Vagina (tissue), 2 donors: ENCODE measurements at regions not wholly inside any gene's neighbourhood (a gene's known extent, or its start where the extent isn't known, plus 50 kb on each side); places are given as distances from the start of the nearest gene placed in this dataset.

Source experiments
- DNase-seq, 2 donors: peaks; one replicate each; pipeline ENCODE4 v3.0.0-alpha.2; 2017; ENCODE audit errors: extremely low spot score in 2 of 2
- H3K27ac ChIP-seq: fragments of 200-600 bp; sonication (generic); one replicate; pipeline ENCODE4 v1.5.1; 2019
- H3K27me3 ChIP-seq: fragments of 200-600 bp; sonication (generic); one replicate; pipeline ENCODE4 v1.5.1; 2019
- H3K36me3 ChIP-seq, 2 donors: fragments of 200-600 bp; sonication (generic); one replicate each; pipeline ENCODE4 v1.5.1; 2017 to 2019
- H3K4me1 ChIP-seq: fragments of 200-600 bp; sonication (generic); one replicate; pipeline ENCODE4 v1.5.1; 2019
- H3K4me3 ChIP-seq, 2 donors: fragments of 200-600 bp; sonication (generic); 1 replicate in 1 of 2; 2 replicates in 1 of 2; pipeline ENCODE4 v1.5.1; 2016 to 2019
- H3K9me3 ChIP-seq: fragments of 200-600 bp; sonication (generic); one replicate; pipeline ENCODE4 v1.5.1; 2019
- POLR2A ChIP-seq, 2 donors: fragments of 450-650 bp; IDR thresholded peaks; one replicate each; pipeline ENCODE4 v1.6.1; 2017; ENCODE audit warnings: antibody characterized with exemption in 2 of 2, mild to moderate bottlenecking in 2 of 2, moderate library complexity in 2 of 2
- POLR2AphosphoS5 ChIP-seq, 2 donors: sonication (generic); formaldehyde crosslinking; IDR thresholded peaks; one replicate each; pipeline ENCODE4 v1.9.0; 2017; ENCODE audit warnings: antibody characterized with exemption in 2 of 2, mild to moderate bottlenecking in 2 of 2, low read depth in 1 of 2; ENCODE audit not compliant: insufficient read depth in 1 of 2
- intact Hi-C: fragments of 100-400 bp; cut with DNase I; formaldehyde crosslinking; loops from one replicate; pipeline ENCODE4 v1.15.1; 2023
- TF ChIP-seq, protein P1 (sequence below), 3 experiments: fragments of 450-650 bp in 2 of 3; fragments of 200-600 bp in 1 of 3; sonication (generic) in 1 of 3; IDR thresholded peaks; one replicate each; pipeline ENCODE4 v1.5.1; 2017 to 2019; ENCODE audit warnings: antibody characterized with exemption in 3 of 3, mild to moderate bottlenecking in 2 of 3, moderate library complexity in 2 of 3

DNA sequence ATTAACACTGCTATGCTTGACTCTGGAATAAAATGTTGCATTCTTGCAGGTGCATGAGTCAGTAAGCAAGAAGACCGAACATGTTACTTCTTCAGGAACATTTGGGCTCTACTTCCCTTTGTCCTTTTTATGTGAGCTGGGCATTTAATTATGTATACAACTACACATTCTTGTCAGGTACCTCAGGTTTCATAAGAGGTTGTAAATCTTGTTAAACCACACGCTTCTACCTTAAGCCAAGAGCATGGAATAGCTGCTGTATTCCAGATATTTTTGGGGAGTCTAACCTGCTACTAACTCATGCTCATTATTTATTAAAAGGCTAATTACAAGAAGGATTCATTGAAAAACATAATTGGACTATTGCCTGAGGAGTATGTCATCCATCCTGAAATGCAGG, 414.2 kb upstream of the KLF6 start:
- H3K36me3 ChIP-seq: no peaks in the 10 kb centered on the region
- no peak overlapping the region for H3K27ac ChIP-seq
- H3K4me3 ChIP-seq: no peak overlapping the region
- peak in 1 of 2 donors; percentile 74 for TF ChIP-seq POLR2AphosphoS5 (IDR thresholded peaks at IDR 0.05; ENCODE audit: insufficient read depth in 1 of 2, low read depth in 1 of 2)
- TF ChIP-seq, protein P1, sequence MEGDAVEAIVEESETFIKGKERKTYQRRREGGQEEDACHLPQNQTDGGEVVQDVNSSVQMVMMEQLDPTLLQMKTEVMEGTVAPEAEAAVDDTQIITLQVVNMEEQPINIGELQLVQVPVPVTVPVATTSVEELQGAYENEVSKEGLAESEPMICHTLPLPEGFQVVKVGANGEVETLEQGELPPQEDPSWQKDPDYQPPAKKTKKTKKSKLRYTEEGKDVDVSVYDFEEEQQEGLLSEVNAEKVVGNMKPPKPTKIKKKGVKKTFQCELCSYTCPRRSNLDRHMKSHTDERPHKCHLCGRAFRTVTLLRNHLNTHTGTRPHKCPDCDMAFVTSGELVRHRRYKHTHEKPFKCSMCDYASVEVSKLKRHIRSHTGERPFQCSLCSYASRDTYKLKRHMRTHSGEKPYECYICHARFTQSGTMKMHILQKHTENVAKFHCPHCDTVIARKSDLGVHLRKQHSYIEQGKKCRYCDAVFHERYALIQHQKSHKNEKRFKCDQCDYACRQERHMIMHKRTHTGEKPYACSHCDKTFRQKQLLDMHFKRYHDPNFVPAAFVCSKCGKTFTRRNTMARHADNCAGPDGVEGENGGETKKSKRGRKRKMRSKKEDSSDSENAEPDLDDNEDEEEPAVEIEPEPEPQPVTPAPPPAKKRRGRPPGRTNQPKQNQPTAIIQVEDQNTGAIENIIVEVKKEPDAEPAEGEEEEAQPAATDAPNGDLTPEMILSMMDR (IDR thresholded peaks at IDR 0.05): no peak
- H3K9me3 ChIP-seq: no peaks in the 10 kb centered on the region
- H3K4me1 ChIP-seq: peaks cover 45% of the 10 kb centered on the region
- H3K27me3 ChIP-seq: no peaks in the 10 kb centered on the region
- intact Hi-C loops: no loop called here
- DNase-seq: no peak

DNA sequence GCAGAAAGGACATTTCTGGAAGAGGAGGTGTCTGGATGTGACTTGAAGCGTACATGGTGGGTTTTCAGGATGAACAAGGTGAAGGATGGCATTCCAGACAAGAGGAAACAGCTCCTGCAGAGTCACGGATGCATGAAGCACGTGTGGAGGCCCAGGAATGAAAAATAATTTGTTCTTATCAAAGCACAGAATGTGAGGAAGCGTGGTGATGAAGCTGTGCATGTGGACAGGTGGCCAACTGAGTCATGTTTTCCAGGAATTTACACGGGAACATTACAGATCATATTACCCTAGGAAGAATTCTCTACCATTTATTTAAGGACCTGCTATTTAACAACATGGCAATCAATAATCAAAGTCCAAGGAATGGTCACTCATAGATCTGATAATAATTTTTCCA, 413.2 kb upstream of the KLF6 start:
- intact Hi-C loops: no loop called here
- Histone ChIP-seq H3K27ac (no peak overlapping the region), H3K9me3 (no peaks in the 10 kb centered on the region), H3K36me3 (no peaks in the 10 kb centered on the region), H3K4me3 (no peak overlapping the region), H3K27me3 (no peaks in the 10 kb centered on the region), H3K4me1 (peaks cover 45% of the 10 kb centered on the region)
- DNase-seq: no peak
- TF ChIP-seq, protein P1 (IDR thresholded peaks at IDR 0.05): no peak
- TF ChIP-seq POLR2A (IDR thresholded peaks at IDR 0.05): no peak
- TF ChIP-seq POLR2AphosphoS5 (IDR thresholded peaks at IDR 0.05; ENCODE audit: insufficient read depth in 1 of 2, low read depth in 1 of 2): no peak

DNA sequence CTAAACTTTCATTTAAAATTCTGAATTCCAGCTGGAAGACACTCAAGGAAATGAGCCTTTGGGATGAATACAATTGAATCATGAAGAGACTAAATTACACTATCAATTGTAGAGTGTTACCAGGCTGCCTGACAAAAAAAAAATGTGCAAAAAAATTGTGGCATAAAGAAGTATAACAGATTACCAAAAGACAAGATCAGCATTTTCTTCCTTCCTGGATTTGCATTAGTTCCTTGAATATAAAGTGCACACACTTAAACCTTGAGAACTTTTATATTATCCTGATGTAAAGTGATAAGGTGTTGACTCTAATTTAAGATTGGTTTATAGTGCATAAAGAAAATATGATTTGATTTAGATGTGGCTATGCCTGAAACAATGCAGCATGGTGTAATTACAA, 412.7 kb upstream of the KLF6 start:
- TF ChIP-seq POLR2AphosphoS5 (IDR thresholded peaks at IDR 0.05; ENCODE audit: insufficient read depth in 1 of 2, low read depth in 1 of 2) (no peak), POLR2A (IDR thresholded peaks at IDR 0.05) (no peak)
- TF ChIP-seq, protein P1 (IDR thresholded peaks at IDR 0.05): no peak
- H3K36me3 ChIP-seq: no peaks in the 10 kb centered on the region
- H3K9me3 ChIP-seq: no peaks in the 10 kb centered on the region
- DNase-seq: no peak
- peaks cover 40% of the 10 kb centered on the region for H3K4me1 ChIP-seq
- no peaks in the 10 kb centered on the region for H3K27me3 ChIP-seq
- H3K27ac ChIP-seq: peak overlapping the region; percentile 62
- intact Hi-C loops: no loop called here
- no peak overlapping the region for H3K4me3 ChIP-seq

DNA sequence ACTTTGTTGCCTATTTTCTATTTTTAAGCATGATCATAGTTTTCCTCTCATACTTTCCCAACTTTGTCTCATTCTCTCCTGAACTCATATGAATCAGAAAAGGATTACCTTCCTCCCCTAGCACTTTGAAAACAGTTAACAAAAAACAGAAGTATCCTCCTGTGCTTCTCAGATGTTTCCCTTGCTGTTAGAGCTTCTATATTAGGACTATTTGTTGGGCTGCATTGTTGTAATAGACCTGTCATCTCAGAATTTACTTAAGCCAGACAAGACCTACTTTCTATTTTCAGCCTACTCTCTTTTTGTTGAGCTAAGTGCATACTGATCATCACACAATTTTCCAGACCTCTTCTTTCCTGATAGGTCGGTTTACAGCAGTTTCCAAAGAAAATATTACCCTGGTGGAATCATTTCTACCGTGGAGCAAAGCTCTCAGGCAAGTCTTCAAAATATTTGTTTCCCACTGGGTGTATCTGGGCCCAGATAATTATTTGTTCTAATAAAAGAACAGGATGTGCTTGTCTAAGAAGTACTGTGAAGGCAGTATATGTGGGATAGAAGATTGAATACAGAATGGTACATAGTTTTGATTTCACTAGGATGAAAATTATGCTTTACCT, 411.9 kb upstream of the KLF6 start:
- Histone ChIP-seq H3K27me3 (no peaks in the 10 kb centered on the region), H3K27ac (peak overlapping the region; percentile 62), H3K4me1 (peaks cover 32% of the 10 kb centered on the region), H3K4me3 (no peak overlapping the region), H3K9me3 (no peaks in the 10 kb centered on the region), H3K36me3 (no peaks in the 10 kb centered on the region)
- DNase-seq: no peak
- TF ChIP-seq POLR2AphosphoS5 (IDR thresholded peaks at IDR 0.05; ENCODE audit: insufficient read depth in 1 of 2, low read depth in 1 of 2): peak in 1 of 2 donors; percentile 42
- TF ChIP-seq POLR2A (IDR thresholded peaks at IDR 0.05): no peak
- intact Hi-C loops: no loop called here

DNA sequence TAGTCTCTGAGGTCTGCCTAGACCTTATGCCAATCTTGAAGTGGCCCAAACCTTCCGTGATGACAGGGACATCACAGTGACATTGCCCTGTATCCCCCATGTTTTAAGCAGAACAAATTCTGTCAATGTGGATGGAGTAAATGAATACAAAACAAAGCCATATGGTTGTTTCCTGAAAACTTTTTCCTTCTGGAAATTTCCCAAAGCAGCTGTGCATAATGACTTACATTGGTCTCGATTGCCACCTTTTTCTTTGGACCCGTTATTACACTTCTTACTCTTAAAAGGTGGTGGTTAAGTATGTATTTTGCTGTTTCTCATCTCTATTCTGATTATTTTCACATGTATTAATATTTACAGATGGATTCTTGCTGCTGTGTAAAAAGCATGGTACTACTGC, 411.2 kb upstream of the KLF6 start:
- TF ChIP-seq POLR2AphosphoS5 (IDR thresholded peaks at IDR 0.05; ENCODE audit: insufficient read depth in 1 of 2, low read depth in 1 of 2): no peak
- no peak for TF ChIP-seq POLR2A (IDR thresholded peaks at IDR 0.05)
- TF ChIP-seq, protein P1 (IDR thresholded peaks at IDR 0.05): no peak
- Histone ChIP-seq H3K27ac (peak overlapping the region; percentile 62), H3K36me3 (no peaks in the 10 kb centered on the region), H3K4me1 (peaks cover 30% of the 10 kb centered on the region), H3K27me3 (no peaks in the 10 kb centered on the region), H3K9me3 (no peaks in the 10 kb centered on the region), H3K4me3 (no peak overlapping the region)
- intact Hi-C loops: no loop called here
- no peak for DNase-seq
